ENCODE measurements at regions not wholly inside any gene's neighbourhood (a gene's known extent, or its start where the extent isn't known, plus 50 kb on each side); places are given as distances from the start of the nearest gene placed in this dataset.

DNA sequence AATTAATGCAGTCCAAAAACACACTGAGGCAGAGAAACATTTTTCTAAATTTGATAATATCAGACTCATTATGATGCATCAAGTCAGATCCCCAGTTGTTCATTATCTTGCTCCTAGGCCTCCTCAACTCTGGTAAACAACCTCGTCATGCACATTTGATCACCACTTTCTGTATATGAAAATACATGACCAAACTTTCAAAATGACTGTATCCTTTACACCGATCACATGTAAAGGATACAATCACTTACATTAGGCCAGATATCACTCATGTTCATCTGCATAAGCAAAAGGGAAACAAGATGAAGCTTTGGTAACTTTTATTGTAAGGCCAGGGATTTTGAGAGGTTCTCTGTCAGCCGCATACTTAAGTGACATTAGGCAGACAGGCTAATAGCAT lies 99.4 kb upstream of the IL1RAPL1 start:
- ChIA-PET CTCF (no interaction called here), POLR2A (no interaction called here), SMC1A (ENCODE audit: uncharacterized antibody, unreplicated experiment) (interaction anchor here (0.7 kb wide), 1 partner anchor 12 kb away, joined by 3 read pairs; no protein-coding TSS in a partner anchor), RAD21 (ENCODE audit: unreplicated experiment) (no interaction called here)
- H3K4me1 ChIP-seq (ENCODE audit: control insufficient read depth, insufficient read depth, low read length): no peaks in the 10 kb centered on the region
- no TSS peak for BruUV-seq (replicated peaks)
- no peaks in the 10 kb centered on the region for H3K79me2 ChIP-seq (ENCODE audit: control insufficient read depth, insufficient read depth, low read length)
- intact Hi-C loops (cut with micrococcal nuclease; ENCODE audit: unreplicated experiment): no loop called here
- no peak for FAIRE-seq
- in situ Hi-C loops (cut with MboI): no loop called here
- TF ChIP-seq BRCA1 (IDR thresholded peaks at IDR 0.05; ENCODE audit: low read depth, low read length) (no peak), IRF4 (IDR thresholded peaks at IDR 0.05; ENCODE audit: low read depth, low read length) (peak; percentile 43; the same call in 1 of the 2 replicates), RUNX3 (IDR thresholded peaks at IDR 0.05; ENCODE audit: low read length) (peak; percentile 29; the same call in 1 of the 2 replicates), BHLHE40 (IDR thresholded peaks at IDR 0.05; ENCODE audit: borderline replicate concordance in 1 of 2, low read depth in 2 of 2, low read length in 1 of 2) (0 out of 4 replicates have a peak, but pooled peaks of 1 of the 2 experiments have one; percentile 23), JUNB (IDR thresholded peaks at IDR 0.05) (peak; percentile 75)
- no peaks in the 10 kb centered on the region for H3K9me3 ChIP-seq (replicated peaks; ENCODE audit: control insufficient read depth, insufficient read depth, low read length)
- H3K27me3 ChIP-seq (replicated peaks in 1 of 2; ENCODE audit: control insufficient read depth in 2 of 2, insufficient read depth in 2 of 2, low read length in 1 of 2): no peaks in the 10 kb centered on the region
- peak; percentile 63 for ATAC-seq
- no peak overlapping the region for H3K27ac ChIP-seq (ENCODE audit: control insufficient read depth, insufficient read depth)
- WGBS (ENCODE audit: insufficient coverage, insufficient replicate concordance, low lambda C conversion rate, missing lambda C conversion rate): 34% methylated on average over 3 of the region's 3 CpGs
- H3K4me2 ChIP-seq (ENCODE audit: control insufficient read depth, insufficient read depth): no peak overlapping the region
- no peaks in the 10 kb centered on the region for H4K20me1 ChIP-seq (ENCODE audit: control insufficient read depth, insufficient read depth)
- no peak overlapping the region for H2AFZ ChIP-seq (ENCODE audit: control insufficient read depth, low read depth, low read length)
- H3K9ac ChIP-seq (ENCODE audit: control insufficient read depth, insufficient read depth, low read length): no peak overlapping the region
- no peaks in the 10 kb centered on the region for H3K36me3 ChIP-seq (ENCODE audit: control insufficient read depth in 2 of 2, insufficient read depth in 2 of 2, low read length in 1 of 2)
- H3K4me3 ChIP-seq: no peak overlapping the region
- DNase-seq (ENCODE audit: low read depth, low spot score): no peak

DNA sequence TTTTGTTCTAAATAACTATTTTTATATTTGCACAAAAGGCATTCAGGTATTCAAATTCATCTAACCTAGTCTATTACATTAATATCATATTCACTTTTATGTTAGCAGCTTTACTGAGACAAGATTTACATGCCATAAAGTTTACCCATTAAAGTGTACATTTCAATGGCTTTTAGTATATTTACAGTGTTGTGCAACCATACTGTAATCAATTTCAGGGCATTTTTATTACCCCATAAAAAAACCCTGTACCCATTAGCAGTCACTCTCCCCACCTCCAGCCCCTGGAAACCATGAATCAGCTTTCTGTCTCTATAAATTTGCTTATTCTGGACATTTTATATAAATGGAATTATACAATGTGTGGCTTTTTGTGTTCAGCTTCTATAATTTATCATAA lies 95.9 kb upstream of the IL1RAPL1 start:
- Histone ChIP-seq H3K4me1 (ENCODE audit: control insufficient read depth, insufficient read depth, low read length) (no peaks in the 10 kb centered on the region), H3K36me3 (ENCODE audit: control insufficient read depth in 2 of 2, insufficient read depth in 2 of 2, low read length in 1 of 2) (no peaks in the 10 kb centered on the region), H3K27me3 (replicated peaks in 1 of 2; ENCODE audit: control insufficient read depth in 2 of 2, insufficient read depth in 2 of 2, low read length in 1 of 2) (no peaks in the 10 kb centered on the region), H3K79me2 (ENCODE audit: control insufficient read depth, insufficient read depth, low read length) (no peaks in the 10 kb centered on the region), H3K4me2 (ENCODE audit: control insufficient read depth, insufficient read depth) (no peak overlapping the region), H3K9ac (ENCODE audit: control insufficient read depth, insufficient read depth, low read length) (no peak overlapping the region), H3K4me3 (no peak overlapping the region), H4K20me1 (ENCODE audit: control insufficient read depth, insufficient read depth) (no peaks in the 10 kb centered on the region), H3K27ac (ENCODE audit: control insufficient read depth, insufficient read depth) (no peak overlapping the region), H3K9me3 (replicated peaks; ENCODE audit: control insufficient read depth, insufficient read depth, low read length) (no peaks in the 10 kb centered on the region), H2AFZ (ENCODE audit: control insufficient read depth, low read depth, low read length) (no peak overlapping the region)
- in situ Hi-C loops (cut with MboI): no loop called here
- ChIA-PET CTCF (no interaction called here), RAD21 (ENCODE audit: unreplicated experiment) (no interaction called here), POLR2A (no interaction called here), SMC1A (ENCODE audit: uncharacterized antibody, unreplicated experiment) (no interaction called here)
- ATAC-seq (no peak), DNase-seq (ENCODE audit: low read depth, low spot score) (no peak), FAIRE-seq (no peak)
- BruUV-seq (replicated peaks): no TSS peak
- intact Hi-C loops (cut with micrococcal nuclease; ENCODE audit: unreplicated experiment): no loop called here
- TF ChIP-seq ZNF274 (IDR thresholded peaks at IDR 0.05; ENCODE audit: insufficient read depth, insufficient read length): no peak
- TF ChIP-seq, protein P1, sequence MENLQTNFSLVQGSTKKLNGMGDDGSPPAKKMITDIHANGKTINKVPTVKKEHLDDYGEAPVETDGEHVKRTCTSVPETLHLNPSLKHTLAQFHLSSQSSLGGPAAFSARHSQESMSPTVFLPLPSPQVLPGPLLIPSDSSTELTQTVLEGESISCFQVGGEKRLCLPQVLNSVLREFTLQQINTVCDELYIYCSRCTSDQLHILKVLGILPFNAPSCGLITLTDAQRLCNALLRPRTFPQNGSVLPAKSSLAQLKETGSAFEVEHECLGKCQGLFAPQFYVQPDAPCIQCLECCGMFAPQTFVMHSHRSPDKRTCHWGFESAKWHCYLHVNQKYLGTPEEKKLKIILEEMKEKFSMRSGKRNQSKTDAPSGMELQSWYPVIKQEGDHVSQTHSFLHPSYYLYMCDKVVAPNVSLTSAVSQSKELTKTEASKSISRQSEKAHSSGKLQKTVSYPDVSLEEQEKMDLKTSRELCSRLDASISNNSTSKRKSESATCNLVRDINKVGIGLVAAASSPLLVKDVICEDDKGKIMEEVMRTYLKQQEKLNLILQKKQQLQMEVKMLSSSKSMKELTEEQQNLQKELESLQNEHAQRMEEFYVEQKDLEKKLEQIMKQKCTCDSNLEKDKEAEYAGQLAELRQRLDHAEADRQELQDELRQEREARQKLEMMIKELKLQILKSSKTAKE (IDR thresholded peaks at IDR 0.05; ENCODE audit: low read depth, poor library complexity, severe bottlenecking): no peak
- TF ChIP-seq MXI1 (IDR thresholded peaks at IDR 0.05; ENCODE audit: low read depth, low read length): no peak
- TF ChIP-seq BHLHE40 (IDR thresholded peaks at IDR 0.05; ENCODE audit: borderline replicate concordance in 1 of 2, low read depth in 2 of 2, low read length in 1 of 2): no peak
- no peak for TF ChIP-seq JUND (IDR thresholded peaks at IDR 0.05; ENCODE audit: low read depth, low read length)
- TF ChIP-seq RELA (IDR thresholded peaks at IDR 0.05; ENCODE audit: borderline replicate concordance, partially characterized antibody): no peak
- TF ChIP-seq POLR2AphosphoS2 (IDR thresholded peaks at IDR 0.05; ENCODE audit: low read depth, low read length): no peak
- TF ChIP-seq RFX5 (IDR thresholded peaks at IDR 0.05; ENCODE audit: low read depth, low read length): no peak
- TF ChIP-seq SRF (IDR thresholded peaks at IDR 0.05; ENCODE audit: low read depth in 2 of 2, low read length in 2 of 2): no peak
- no peak for TF ChIP-seq STAT1 (conservative IDR thresholded peaks at IDR 0.05)
- TF ChIP-seq MYB (IDR thresholded peaks at IDR 0.05; ENCODE audit: borderline replicate concordance, low read depth, low read length): no peak
- TF ChIP-seq, protein P2, sequence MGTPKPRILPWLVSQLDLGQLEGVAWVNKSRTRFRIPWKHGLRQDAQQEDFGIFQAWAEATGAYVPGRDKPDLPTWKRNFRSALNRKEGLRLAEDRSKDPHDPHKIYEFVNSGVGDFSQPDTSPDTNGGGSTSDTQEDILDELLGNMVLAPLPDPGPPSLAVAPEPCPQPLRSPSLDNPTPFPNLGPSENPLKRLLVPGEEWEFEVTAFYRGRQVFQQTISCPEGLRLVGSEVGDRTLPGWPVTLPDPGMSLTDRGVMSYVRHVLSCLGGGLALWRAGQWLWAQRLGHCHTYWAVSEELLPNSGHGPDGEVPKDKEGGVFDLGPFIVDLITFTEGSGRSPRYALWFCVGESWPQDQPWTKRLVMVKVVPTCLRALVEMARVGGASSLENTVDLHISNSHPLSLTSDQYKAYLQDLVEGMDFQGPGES (IDR thresholded peaks at IDR 0.05): no peak

All from GM12878 (cell line).